HFF-Myc (cell line): ENCODE measurements at regions not wholly inside any gene's neighbourhood (a gene's known extent, or its start where the extent isn't known, plus 50 kb on each side); places are given as distances from the start of the nearest gene placed in this dataset.

ENCODE experiments used
- DNase-seq: peaks from one replicate; pipeline ENCODE4 v3.0.0-alpha.2; 2011; ENCODE audit warnings: low read depth; ENCODE audit errors: extremely low read depth
- H3K4me3 ChIP-seq: replicated peaks from 2 replicates; pipeline ENCODE4 v1.5.1; 2011; ENCODE audit warnings: low read depth, mild to moderate bottlenecking, control low read depth, low read length
- CTCF ChIP-seq: IDR thresholded peaks from 2 replicates; pipeline ENCODE4 v1.5.1; 2012; ENCODE audit warnings: mild to moderate bottlenecking, low read depth, low read length, control low read depth; ENCODE audit errors: missing control alignments

DNA sequence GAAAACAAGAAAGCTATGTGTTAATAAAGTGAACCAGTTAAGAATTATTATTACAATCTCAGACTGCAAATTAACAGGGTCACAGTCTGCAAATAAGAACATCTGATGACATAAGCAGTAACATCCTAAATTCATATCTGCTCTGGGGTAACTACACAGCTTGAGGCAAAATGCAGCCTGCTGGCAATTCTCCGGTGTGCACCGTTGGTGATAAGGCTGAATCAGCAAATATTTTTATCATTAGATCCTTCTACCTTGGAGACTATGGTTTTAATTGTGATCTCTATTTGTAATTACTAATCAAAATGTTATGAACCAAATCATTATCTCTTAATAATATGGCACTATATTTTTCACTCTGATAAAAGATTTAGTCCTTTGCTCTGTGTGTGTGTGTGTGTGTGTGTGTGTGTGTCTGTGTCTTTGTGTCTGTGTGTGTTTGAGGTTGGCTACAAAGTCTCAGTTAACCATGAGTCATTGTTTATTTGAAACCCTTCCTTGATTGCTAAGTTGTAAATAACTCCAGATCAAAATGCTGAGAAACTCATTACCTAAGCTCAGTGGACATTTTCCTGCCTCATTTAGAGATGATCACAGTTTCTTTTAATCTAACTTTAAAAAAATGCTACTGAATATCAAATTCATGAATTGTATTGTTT lies 442.6 kb downstream of the GXYLT1 start:
- no peak for DNase-seq
- TF ChIP-seq CTCF: no peak
- H3K4me3 ChIP-seq: no peak overlapping the region

GRCh38 chr12:41700940-41701339 lies 443.7 kb downstream of the GXYLT1 start:
- no peak for TF ChIP-seq CTCF
- H3K4me3 ChIP-seq: no peak overlapping the region
- no peak for DNase-seq

GRCh38 chr12:41699658-41700057 lies 445.0 kb downstream of the GXYLT1 start:
- no peak for TF ChIP-seq CTCF
- no peak overlapping the region for H3K4me3 ChIP-seq
- no peak for DNase-seq

- TF ChIP-seq CTCF: no peak
- no peak overlapping the region for H3K4me3 ChIP-seq
- no peak for DNase-seq
Measured at GRCh38 chr12:41697161-41697560, 447.5 kb downstream of the GXYLT1 start.

- TF ChIP-seq CTCF: no peak
- no peak overlapping the region for H3K4me3 ChIP-seq
- no peak for DNase-seq
Measured at GRCh38 chr12:41684997-41685396, 459.7 kb downstream of the GXYLT1 start.

DNA sequence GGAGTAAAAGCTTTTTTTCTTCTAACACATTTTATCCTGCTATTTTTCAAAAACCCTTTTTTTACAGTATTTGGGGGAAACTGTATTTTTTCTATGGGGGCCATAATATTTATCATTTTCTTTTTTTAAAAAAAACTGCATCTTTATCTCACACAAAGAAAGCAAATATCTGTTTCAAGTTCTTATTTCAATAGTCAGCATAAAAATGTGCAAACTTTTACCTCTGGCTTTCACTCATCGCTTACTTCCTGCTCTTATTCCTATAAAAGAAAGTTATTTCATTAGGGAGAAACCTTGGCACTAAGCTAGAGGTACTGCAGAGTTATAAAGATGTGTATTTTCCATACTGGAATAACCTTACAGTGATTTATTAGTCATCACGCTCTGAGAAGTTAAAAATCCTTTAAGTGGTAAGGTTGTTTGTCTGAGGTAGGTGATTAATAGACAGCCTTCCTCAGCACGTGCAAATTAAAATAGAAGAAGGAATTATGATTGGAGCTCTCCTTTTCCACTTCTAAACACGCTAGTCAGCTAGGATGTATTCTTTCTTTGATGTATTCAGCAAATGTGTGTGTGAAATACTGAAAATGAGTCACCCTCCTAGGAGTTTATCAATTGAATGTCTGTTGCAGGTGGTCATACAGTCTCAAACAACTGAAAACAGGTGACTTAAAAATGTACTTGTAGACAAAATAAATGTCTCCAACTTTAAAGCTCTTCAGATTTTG lies 461.0 kb downstream of the GXYLT1 start:
- H3K4me3 ChIP-seq: no peak overlapping the region
- TF ChIP-seq CTCF: no peak
- DNase-seq: no peak
